ENCODE measurements at regions not wholly inside any gene's neighbourhood (a gene's known extent, or its start where the extent isn't known, plus 50 kb on each side); places are given as distances from the start of the nearest gene placed in this dataset.

DNA sequence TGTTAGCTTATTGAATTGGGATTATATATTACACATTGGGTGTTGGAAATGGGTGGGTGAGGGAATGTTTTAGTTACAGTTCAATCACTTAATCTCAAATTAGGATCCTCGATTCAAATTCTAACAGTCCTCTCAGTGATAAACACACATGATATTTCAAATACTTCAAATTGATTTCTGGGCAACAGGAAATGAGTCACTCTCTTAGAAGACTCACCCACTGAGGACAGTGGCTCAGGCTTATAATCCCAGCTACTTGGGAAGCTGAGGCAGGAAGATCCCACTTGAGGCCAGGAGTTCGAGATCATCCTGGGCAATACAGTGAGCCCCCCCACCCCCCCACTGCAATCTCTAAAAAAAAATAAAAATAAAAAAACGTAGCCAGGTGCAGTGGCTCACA, 435.3 kb downstream of the KLF12 start:
- no peak for TF ChIP-seq POLR2AphosphoS5 (IDR thresholded peaks at IDR 0.05; ENCODE audit: low read depth, low read length)
- no peak for TF ChIP-seq SIN3A (IDR thresholded peaks at IDR 0.05; ENCODE audit: borderline replicate concordance, insufficient read depth, low read length)
- TF ChIP-seq, protein P1, sequence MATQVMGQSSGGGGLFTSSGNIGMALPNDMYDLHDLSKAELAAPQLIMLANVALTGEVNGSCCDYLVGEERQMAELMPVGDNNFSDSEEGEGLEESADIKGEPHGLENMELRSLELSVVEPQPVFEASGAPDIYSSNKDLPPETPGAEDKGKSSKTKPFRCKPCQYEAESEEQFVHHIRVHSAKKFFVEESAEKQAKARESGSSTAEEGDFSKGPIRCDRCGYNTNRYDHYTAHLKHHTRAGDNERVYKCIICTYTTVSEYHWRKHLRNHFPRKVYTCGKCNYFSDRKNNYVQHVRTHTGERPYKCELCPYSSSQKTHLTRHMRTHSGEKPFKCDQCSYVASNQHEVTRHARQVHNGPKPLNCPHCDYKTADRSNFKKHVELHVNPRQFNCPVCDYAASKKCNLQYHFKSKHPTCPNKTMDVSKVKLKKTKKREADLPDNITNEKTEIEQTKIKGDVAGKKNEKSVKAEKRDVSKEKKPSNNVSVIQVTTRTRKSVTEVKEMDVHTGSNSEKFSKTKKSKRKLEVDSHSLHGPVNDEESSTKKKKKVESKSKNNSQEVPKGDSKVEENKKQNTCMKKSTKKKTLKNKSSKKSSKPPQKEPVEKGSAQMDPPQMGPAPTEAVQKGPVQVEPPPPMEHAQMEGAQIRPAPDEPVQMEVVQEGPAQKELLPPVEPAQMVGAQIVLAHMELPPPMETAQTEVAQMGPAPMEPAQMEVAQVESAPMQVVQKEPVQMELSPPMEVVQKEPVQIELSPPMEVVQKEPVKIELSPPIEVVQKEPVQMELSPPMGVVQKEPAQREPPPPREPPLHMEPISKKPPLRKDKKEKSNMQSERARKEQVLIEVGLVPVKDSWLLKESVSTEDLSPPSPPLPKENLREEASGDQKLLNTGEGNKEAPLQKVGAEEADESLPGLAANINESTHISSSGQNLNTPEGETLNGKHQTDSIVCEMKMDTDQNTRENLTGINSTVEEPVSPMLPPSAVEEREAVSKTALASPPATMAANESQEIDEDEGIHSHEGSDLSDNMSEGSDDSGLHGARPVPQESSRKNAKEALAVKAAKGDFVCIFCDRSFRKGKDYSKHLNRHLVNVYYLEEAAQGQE (IDR thresholded peaks at IDR 0.05; ENCODE audit: insufficient read depth in 1 of 2, low read depth in 2 of 2, low read length in 2 of 2): no peak
- TF ChIP-seq TAF1 (IDR thresholded peaks at IDR 0.05; ENCODE audit: borderline replicate concordance, insufficient read depth, low read length): no peak
- no peak for TF ChIP-seq FOXP2 (optimal IDR thresholded peaks at IDR 0.05; ENCODE audit: borderline replicate concordance, extremely low read depth, extremely low read length, insufficient read depth)

DNA sequence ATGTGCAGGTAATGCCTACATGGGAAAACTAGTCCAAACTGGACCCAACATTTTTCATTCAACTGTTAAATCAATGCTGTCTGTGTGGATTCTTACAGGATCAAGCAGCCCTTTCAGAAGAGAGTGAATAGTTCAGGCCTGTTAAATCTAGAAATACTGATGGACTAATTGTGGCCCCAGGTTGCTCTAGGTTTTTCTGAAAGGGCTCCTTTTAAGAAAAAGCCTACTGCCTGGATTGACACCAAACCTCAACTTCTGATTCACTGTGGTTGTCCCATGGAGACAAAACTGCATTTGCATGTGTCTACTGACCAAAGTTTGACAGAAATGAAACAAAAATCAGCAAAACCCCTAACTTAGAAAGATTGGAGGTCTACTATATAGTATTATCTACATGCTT, 437.0 kb downstream of the KLF12 start:
- no peak for TF ChIP-seq FOXP2 (optimal IDR thresholded peaks at IDR 0.05; ENCODE audit: borderline replicate concordance, extremely low read depth, extremely low read length, insufficient read depth)
- TF ChIP-seq, protein P1 (IDR thresholded peaks at IDR 0.05; ENCODE audit: insufficient read depth in 1 of 2, low read depth in 2 of 2, low read length in 2 of 2): no peak
- TF ChIP-seq POLR2AphosphoS5 (IDR thresholded peaks at IDR 0.05; ENCODE audit: low read depth, low read length): no peak
- no peak for TF ChIP-seq SIN3A (IDR thresholded peaks at IDR 0.05; ENCODE audit: borderline replicate concordance, insufficient read depth, low read length)
- no peak for TF ChIP-seq TAF1 (IDR thresholded peaks at IDR 0.05; ENCODE audit: borderline replicate concordance, insufficient read depth, low read length)

DNA sequence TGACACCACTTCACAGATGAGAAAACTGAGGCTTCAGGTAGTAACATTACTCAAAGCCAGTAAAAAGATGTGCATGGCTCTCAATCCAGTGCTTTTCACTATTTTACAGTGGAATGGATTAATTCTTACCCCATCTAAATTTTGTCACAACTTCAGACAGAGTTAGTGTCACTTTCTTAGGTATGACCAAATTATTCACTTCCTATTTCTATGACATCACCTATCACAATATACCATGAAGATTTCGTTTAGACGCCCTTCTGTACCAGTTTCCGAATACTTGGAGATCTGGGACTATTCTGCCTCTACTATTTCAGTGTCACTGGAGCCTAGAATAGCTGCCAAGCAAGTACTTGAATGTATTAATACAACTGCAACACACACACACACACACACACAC, 437.5 kb downstream of the KLF12 start:
- TF ChIP-seq, protein P1 (IDR thresholded peaks at IDR 0.05; ENCODE audit: insufficient read depth in 1 of 2, low read depth in 2 of 2, low read length in 2 of 2): no peak
- no peak for TF ChIP-seq TAF1 (IDR thresholded peaks at IDR 0.05; ENCODE audit: borderline replicate concordance, insufficient read depth, low read length)
- TF ChIP-seq FOXP2 (optimal IDR thresholded peaks at IDR 0.05; ENCODE audit: borderline replicate concordance, extremely low read depth, extremely low read length, insufficient read depth): no peak
- TF ChIP-seq SIN3A (IDR thresholded peaks at IDR 0.05; ENCODE audit: borderline replicate concordance, insufficient read depth, low read length): no peak
- TF ChIP-seq POLR2AphosphoS5 (IDR thresholded peaks at IDR 0.05; ENCODE audit: low read depth, low read length): no peak

DNA sequence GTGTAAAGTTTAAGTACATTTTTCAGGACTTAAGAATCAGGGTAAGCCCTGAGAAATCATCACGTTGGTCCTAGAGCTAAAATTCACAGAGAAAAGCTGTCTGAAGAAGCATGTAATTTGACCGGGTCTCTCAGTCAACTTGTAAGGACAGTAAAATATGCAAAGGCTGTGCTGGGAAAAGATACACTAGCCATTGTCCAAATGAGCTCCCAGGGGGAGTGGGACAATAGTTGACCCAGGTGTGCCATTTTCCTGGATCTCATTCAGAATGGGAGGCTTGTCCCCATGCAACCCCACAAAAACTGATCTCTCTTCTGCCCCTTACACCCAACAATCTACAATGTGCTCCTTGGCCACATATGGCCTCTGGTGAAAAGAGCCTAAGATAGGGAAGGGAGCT, 437.9 kb downstream of the KLF12 start:
- TF ChIP-seq SIN3A (IDR thresholded peaks at IDR 0.05; ENCODE audit: borderline replicate concordance, insufficient read depth, low read length) (no peak), FOXP2 (optimal IDR thresholded peaks at IDR 0.05; ENCODE audit: borderline replicate concordance, extremely low read depth, extremely low read length, insufficient read depth) (no peak), TAF1 (IDR thresholded peaks at IDR 0.05; ENCODE audit: borderline replicate concordance, insufficient read depth, low read length) (no peak)
- TF ChIP-seq, protein P1 (IDR thresholded peaks at IDR 0.05; ENCODE audit: insufficient read depth in 1 of 2, low read depth in 2 of 2, low read length in 2 of 2): no peak

DNA sequence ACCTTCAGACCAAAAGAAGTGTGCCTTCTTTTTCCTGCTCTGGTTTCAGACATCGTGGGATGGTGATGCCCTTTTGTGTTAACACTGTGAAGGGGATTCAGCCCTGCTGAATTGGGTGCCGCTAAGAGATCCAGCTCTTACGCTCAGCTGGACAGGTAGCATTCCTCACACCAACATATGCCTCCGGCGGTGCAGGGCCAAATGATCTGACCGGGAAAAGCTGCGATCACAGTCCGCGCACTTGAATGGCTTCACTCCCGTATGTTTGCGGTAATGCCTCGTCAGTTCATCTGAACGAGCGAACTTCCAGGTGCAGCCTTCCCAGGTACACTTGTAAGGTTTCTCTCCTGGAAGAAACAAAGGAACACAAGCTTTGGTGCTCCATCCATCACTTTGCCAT, 438.9 kb downstream of the KLF12 start:
- TF ChIP-seq, protein P1 (IDR thresholded peaks at IDR 0.05; ENCODE audit: insufficient read depth in 1 of 2, low read depth in 2 of 2, low read length in 2 of 2): no peak
- TF ChIP-seq SIN3A (IDR thresholded peaks at IDR 0.05; ENCODE audit: borderline replicate concordance, insufficient read depth, low read length) (no peak), FOXP2 (optimal IDR thresholded peaks at IDR 0.05; ENCODE audit: borderline replicate concordance, extremely low read depth, extremely low read length, insufficient read depth) (no peak), POLR2AphosphoS5 (IDR thresholded peaks at IDR 0.05; ENCODE audit: low read depth, low read length) (no peak), TAF1 (IDR thresholded peaks at IDR 0.05; ENCODE audit: borderline replicate concordance, insufficient read depth, low read length) (no peak)

Measured in PFSK-1 (cell line).